ENCODE measurements at regions not wholly inside any gene's neighbourhood (a gene's known extent, or its start where the extent isn't known, plus 50 kb on each side); places are given as distances from the start of the nearest gene placed in this dataset.

- peaks cover 3% of the 10 kb centered on the region for H3K9me3 Mint-ChIP-seq (ENCODE audit: insufficient read depth)
- H2AFZ ChIP-seq (ENCODE audit: insufficient read depth, low read depth, low read length, poor library complexity, severe bottlenecking): no peak overlapping the region
- H3K4me1 Mint-ChIP-seq: no peaks in the 10 kb centered on the region
- H3K36me3 ChIP-seq (replicated peaks in 1 of 2; ENCODE audit: control extremely low read depth in 1 of 2, control insufficient read depth in 1 of 2, extremely low read depth in 1 of 2, insufficient read depth in 2 of 2, low read length in 1 of 2): no peaks in the 10 kb centered on the region
- no peaks in the 10 kb centered on the region for H3K4me1 ChIP-seq (ENCODE audit: control insufficient read depth in 2 of 2, insufficient read depth in 2 of 2, low read length in 2 of 2)
- intact Hi-C loops (cut with micrococcal nuclease): no loop called here
- H3K4me2 ChIP-seq (replicated peaks; ENCODE audit: low read depth, low read length, poor library complexity, severe bottlenecking): no peak overlapping the region
- DNase-seq: no peak
- no peak for ATAC-seq (ENCODE audit: low read depth)
- H3K9me3 ChIP-seq (ENCODE audit: control extremely low read depth in 1 of 3, control insufficient read depth in 2 of 3, insufficient read depth in 1 of 3, low read length in 2 of 3): peaks cover 0 to 5% (median 0%) of the 10 kb centered on the region in 3 donors
- POLR2A ChIA-PET: no interaction called here
- no peaks in the 10 kb centered on the region for H3K79me2 ChIP-seq (ENCODE audit: control insufficient read depth, insufficient read depth, low read length)
- H4K20me1 ChIP-seq (ENCODE audit: control insufficient read depth, insufficient read depth, low read length, poor library complexity, severe bottlenecking): no peaks in the 10 kb centered on the region
- no peak overlapping the region for H3K4me3 ChIP-seq (ENCODE audit: control extremely low read depth in 1 of 5, extremely low read depth in 1 of 5, insufficient read depth in 1 of 5, low read depth in 2 of 5, low read length in 4 of 5)
- CTCF ChIA-PET: interaction anchor here (0.6 kb wide), 1 partner anchor 46 kb away, joined by 3 read pairs; no protein-coding TSS in a partner anchor
- no peak overlapping the region for H3K9ac ChIP-seq (ENCODE audit: low read length)
- H3K27me3 Mint-ChIP-seq: no peaks in the 10 kb centered on the region
- H3K4me3 Mint-ChIP-seq: no peak overlapping the region
- no peak overlapping the region for H3K27ac Mint-ChIP-seq
- no peaks in the 10 kb centered on the region for H3K27me3 ChIP-seq (replicated peaks in 1 of 4; ENCODE audit: control extremely low read depth in 1 of 4, control insufficient read depth in 3 of 4, insufficient read depth in 4 of 4, low read length in 3 of 4)
- H3K27ac ChIP-seq (ENCODE audit: low read length in 2 of 2): no peak overlapping the region
- TF ChIP-seq CTCF (IDR thresholded peaks at IDR 0.05) (no peak), EZH2 (IDR thresholded peaks at IDR 0.05; ENCODE audit: borderline replicate concordance, insufficient read depth, low read depth, low read length, poor library complexity, severe bottlenecking) (no peak)
Observed at GRCh38 chr11:97019754-97020153, 629.9 kb downstream of the JRKL start.

DNA sequence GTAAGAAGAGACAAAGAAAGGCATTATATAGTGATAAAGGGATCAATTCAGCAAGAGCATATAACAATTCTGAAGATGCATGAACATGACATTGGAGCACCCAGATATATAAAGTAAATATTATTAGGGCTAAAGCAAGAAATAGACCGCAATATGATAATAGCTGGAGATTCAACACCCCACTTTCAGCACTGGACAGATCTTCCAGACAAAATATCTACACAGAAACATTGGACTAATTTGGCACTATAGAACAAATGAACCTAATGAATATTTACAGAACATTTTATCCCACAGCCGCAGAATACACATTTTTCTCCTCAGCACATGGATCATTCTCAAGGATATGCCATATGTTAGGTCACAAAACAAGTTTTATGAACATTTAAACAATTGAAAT lies 633.1 kb downstream of the JRKL start:
- Histone ChIP-seq H3K9ac (ENCODE audit: low read length) (no peak overlapping the region), H3K4me3 (ENCODE audit: control extremely low read depth in 1 of 5, extremely low read depth in 1 of 5, insufficient read depth in 1 of 5, low read depth in 2 of 5, low read length in 4 of 5) (no peak overlapping the region), H3K4me1 (ENCODE audit: control insufficient read depth in 2 of 2, insufficient read depth in 2 of 2, low read length in 2 of 2) (no peaks in the 10 kb centered on the region), H3K27ac (ENCODE audit: low read length in 2 of 2) (no peak overlapping the region), H2AFZ (ENCODE audit: insufficient read depth, low read depth, low read length, poor library complexity, severe bottlenecking) (no peak overlapping the region), H3K36me3 (replicated peaks in 1 of 2; ENCODE audit: control extremely low read depth in 1 of 2, control insufficient read depth in 1 of 2, extremely low read depth in 1 of 2, insufficient read depth in 2 of 2, low read length in 1 of 2) (no peaks in the 10 kb centered on the region), H3K79me2 (ENCODE audit: control insufficient read depth, insufficient read depth, low read length) (no peaks in the 10 kb centered on the region), H4K20me1 (ENCODE audit: control insufficient read depth, insufficient read depth, low read length, poor library complexity, severe bottlenecking) (no peaks in the 10 kb centered on the region), H3K9me3 (ENCODE audit: control extremely low read depth in 1 of 3, control insufficient read depth in 2 of 3, insufficient read depth in 1 of 3, low read length in 2 of 3) (peaks cover 0 to 5% (median 0%) of the 10 kb centered on the region in 3 donors), H3K27me3 (replicated peaks in 1 of 4; ENCODE audit: control extremely low read depth in 1 of 4, control insufficient read depth in 3 of 4, insufficient read depth in 4 of 4, low read length in 3 of 4) (no peaks in the 10 kb centered on the region), H3K4me2 (replicated peaks; ENCODE audit: low read depth, low read length, poor library complexity, severe bottlenecking) (no peak overlapping the region)
- DNase-seq: no peak
- ChIA-PET POLR2A (no interaction called here), CTCF (no interaction called here)
- H3K9me3 Mint-ChIP-seq (ENCODE audit: insufficient read depth): no peaks in the 10 kb centered on the region
- H3K4me3 Mint-ChIP-seq: no peak overlapping the region
- no peaks in the 10 kb centered on the region for H3K27me3 Mint-ChIP-seq
- TF ChIP-seq CTCF (IDR thresholded peaks at IDR 0.05) (no peak), EZH2 (IDR thresholded peaks at IDR 0.05; ENCODE audit: borderline replicate concordance, insufficient read depth, low read depth, low read length, poor library complexity, severe bottlenecking) (no peak)
- intact Hi-C loops (cut with micrococcal nuclease): no loop called here
- no peaks in the 10 kb centered on the region for H3K4me1 Mint-ChIP-seq
- ATAC-seq (ENCODE audit: low read depth): no peak
- H3K27ac Mint-ChIP-seq: no peak overlapping the region
- no CpG with 5 or more reads among the region's 2 CpGs for WGBS (ENCODE audit: insufficient coverage)
